ENCODE measurements at regions not wholly inside any gene's neighbourhood (a gene's known extent, or its start where the extent isn't known, plus 50 kb on each side); places are given as distances from the start of the nearest gene placed in this dataset.

DNA sequence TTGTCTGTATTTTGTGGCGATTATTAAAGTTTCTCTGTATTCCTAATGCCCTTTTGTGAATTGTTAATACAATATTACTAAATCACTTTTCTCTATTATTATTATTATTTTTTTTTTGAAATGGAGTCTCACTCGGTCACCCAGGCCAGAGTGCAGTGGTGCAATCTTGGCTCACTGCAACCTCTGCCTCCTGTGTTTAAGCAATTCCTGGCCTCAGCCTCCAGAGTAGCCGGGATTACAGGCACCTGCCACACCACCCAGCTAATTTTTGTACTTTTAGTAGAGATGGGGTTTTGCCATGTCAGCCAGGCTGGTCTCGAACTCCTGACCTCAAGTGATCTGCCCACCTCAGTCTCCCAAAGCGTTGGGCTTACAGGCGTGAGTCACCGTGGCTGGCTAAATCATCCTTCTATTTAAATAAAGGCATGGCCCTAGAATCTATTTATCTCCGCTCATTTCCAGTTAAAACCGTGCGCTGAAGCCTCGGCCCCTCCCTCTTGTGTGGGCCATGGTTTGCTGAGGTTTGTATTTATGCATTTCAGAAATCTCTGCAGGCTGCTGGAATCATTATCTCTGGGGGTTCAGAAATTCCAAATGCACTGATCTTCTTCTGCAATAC is 1136.4 kb upstream of the TMEM132C start:
- TF ChIP-seq, protein P1, sequence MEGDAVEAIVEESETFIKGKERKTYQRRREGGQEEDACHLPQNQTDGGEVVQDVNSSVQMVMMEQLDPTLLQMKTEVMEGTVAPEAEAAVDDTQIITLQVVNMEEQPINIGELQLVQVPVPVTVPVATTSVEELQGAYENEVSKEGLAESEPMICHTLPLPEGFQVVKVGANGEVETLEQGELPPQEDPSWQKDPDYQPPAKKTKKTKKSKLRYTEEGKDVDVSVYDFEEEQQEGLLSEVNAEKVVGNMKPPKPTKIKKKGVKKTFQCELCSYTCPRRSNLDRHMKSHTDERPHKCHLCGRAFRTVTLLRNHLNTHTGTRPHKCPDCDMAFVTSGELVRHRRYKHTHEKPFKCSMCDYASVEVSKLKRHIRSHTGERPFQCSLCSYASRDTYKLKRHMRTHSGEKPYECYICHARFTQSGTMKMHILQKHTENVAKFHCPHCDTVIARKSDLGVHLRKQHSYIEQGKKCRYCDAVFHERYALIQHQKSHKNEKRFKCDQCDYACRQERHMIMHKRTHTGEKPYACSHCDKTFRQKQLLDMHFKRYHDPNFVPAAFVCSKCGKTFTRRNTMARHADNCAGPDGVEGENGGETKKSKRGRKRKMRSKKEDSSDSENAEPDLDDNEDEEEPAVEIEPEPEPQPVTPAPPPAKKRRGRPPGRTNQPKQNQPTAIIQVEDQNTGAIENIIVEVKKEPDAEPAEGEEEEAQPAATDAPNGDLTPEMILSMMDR (IDR thresholded peaks at IDR 0.05) = no peak
- TF ChIP-seq EZH2 (IDR thresholded peaks at IDR 0.05; ENCODE audit: borderline replicate concordance, insufficient read depth, low read depth, low read length, poor library complexity, severe bottlenecking) = no peak

Data from B cell (primary cell).